RWPE1 (cell line): ENCODE measurements at regions not wholly inside any gene's neighbourhood (a gene's known extent, or its start where the extent isn't known, plus 50 kb on each side); places are given as distances from the start of the nearest gene placed in this dataset.

Experiments used
- CTCF ChIA-PET: fragments of 350-600 bp; sonication (Branson Sonifier 250); formaldehyde crosslinking; extraction: SDS; loops from one replicate; lab custom pipeline; 2021; lab: Yijun Ruan, JAX
- POLR2A ChIA-PET: fragments of 400-600 bp; formaldehyde crosslinking; extraction: SDS; loops from one replicate; lab custom pipeline; 2020; ENCODE audit warnings: antibody characterized with exemption; ENCODE audit not compliant: low non-redundant PET; lab: Yijun Ruan, JAX
- DNase-seq: peaks from one replicate; pipeline ENCODE4 v3.0.0; 2012; ENCODE audit warnings: low spot score
- H3K27ac ChIP-seq: fragments of 450-650 bp; 2 replicates; pipeline ENCODE4 v1.5.1; 2017
- TF ChIP-seq, protein P1 (sequence below): fragments of 450-650 bp; conservative IDR thresholded peaks from 2 replicates; pipeline ENCODE4 v1.5.1; 2017; ENCODE audit warnings: low read depth, mild to moderate bottlenecking

DNA sequence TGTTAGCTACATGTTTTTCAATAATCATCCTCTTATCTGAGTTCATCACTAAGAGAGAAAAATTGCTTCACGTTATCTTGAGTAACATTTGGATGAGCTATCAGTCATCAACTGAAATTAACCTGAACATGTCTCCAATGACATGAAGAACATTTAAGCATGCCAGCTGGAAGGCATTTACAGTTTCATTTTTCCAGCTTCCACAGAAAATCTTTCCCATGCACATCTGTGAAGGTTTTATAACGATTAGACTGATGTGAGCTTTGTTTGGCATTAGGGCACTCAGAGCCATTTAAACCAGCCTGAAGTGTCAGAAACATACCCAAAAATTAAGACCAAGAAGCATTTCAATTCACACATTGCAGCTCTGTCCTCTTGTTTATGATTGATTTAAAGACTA lies 235.8 kb upstream of the ARHGEF26 start:
- ChIA-PET CTCF (no interaction called here), POLR2A (no interaction called here)
- no peak overlapping the region for H3K27ac ChIP-seq
- TF ChIP-seq, protein P1, sequence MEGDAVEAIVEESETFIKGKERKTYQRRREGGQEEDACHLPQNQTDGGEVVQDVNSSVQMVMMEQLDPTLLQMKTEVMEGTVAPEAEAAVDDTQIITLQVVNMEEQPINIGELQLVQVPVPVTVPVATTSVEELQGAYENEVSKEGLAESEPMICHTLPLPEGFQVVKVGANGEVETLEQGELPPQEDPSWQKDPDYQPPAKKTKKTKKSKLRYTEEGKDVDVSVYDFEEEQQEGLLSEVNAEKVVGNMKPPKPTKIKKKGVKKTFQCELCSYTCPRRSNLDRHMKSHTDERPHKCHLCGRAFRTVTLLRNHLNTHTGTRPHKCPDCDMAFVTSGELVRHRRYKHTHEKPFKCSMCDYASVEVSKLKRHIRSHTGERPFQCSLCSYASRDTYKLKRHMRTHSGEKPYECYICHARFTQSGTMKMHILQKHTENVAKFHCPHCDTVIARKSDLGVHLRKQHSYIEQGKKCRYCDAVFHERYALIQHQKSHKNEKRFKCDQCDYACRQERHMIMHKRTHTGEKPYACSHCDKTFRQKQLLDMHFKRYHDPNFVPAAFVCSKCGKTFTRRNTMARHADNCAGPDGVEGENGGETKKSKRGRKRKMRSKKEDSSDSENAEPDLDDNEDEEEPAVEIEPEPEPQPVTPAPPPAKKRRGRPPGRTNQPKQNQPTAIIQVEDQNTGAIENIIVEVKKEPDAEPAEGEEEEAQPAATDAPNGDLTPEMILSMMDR = no peak
- no peak for DNase-seq

DNA sequence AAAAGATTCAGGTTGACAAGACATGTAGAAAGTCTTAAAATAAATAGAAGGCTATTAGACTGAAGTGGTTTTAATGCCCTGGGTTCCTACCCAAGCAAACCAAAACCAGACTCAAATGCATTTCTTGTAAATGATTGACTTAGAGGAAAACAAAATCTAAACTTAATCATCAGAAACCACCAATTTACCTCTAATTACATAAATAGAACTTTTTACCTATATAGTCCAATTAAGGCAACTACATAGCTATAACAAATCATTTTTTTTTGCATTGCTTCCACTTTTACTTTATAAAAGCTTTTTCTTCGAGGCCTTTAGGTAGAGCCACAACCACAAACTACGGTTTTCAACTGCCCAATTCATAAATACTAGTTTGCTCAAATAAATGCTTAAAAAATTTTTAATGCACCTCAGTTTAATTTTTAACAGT lies 231.3 kb upstream of the ARHGEF26 start:
- POLR2A ChIA-PET = no interaction called here
- no peak overlapping the region for H3K27ac ChIP-seq
- no peak for DNase-seq
- TF ChIP-seq, protein P1 = no peak
- CTCF ChIA-PET = no interaction called here

DNA sequence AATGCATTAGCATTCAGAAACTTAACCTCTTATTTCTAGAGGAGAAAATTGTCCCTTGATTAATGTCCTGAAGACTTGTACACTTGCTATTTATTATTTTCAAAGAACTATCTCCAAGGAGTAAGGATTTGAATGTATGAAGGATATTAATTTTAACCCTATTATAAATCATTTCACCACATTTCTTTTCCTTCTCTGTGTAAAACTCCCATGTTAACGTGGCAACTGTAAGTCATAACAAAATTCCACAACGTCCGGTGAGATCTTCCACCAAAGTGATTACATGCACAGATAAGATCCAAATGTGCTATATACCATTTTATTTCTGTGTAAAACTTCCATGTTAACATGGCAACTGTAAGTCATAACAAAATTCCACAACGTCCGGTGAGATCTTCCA lies 229.1 kb upstream of the ARHGEF26 start:
- POLR2A ChIA-PET = no interaction called here
- H3K27ac ChIP-seq = no peak overlapping the region
- DNase-seq = no peak
- CTCF ChIA-PET = no interaction called here
- TF ChIP-seq, protein P1 = no peak

DNA sequence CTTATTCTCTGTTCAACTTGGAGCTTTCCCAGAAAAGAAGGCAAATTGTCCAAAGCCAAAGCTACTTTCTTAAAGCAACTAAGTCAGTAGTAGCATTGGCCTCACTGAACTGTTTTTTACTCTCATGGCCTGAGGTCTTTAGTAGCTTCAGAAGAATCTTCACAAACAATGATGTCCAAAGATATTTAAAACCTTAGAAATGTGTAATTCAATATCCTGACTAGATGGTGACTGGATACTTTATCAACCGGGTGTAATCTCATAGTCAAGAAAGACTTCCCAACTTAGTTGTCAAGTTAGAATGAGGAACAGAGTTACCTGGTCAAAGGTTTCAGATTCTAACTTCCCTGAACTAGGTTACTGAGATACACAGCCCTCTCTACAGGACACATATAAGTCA lies 226.3 kb upstream of the ARHGEF26 start:
- H3K27ac ChIP-seq = no peak overlapping the region
- no peak for DNase-seq
- CTCF ChIA-PET = interaction anchor here (0.6 kb wide), 1 partner anchor 9 kb away, joined by 4 read pairs; no protein-coding TSS in a partner anchor
- TF ChIP-seq, protein P1 = no peak
- POLR2A ChIA-PET = no interaction called here

DNA sequence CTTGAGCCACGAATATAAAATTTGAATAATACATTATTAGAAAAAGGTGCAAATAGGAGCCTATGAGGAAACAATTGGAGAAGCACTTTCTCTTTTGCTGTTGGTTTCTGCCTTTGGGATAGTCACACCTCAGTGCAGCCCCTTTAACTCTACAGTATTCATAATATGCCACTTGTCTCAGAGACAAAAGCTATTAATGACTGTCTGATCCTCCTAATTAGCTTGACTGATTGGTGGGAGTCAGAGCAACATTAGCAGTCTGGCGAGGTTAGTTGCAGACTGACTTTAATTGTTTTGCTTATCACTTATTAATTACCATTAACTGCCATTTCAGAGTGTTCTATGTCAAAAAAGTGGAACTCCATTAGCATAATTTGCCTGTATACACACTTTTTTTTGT lies 225.0 kb upstream of the ARHGEF26 start:
- no peak overlapping the region for H3K27ac ChIP-seq
- POLR2A ChIA-PET = no interaction called here
- TF ChIP-seq, protein P1 = no peak
- CTCF ChIA-PET = no interaction called here
- DNase-seq = no peak

DNA sequence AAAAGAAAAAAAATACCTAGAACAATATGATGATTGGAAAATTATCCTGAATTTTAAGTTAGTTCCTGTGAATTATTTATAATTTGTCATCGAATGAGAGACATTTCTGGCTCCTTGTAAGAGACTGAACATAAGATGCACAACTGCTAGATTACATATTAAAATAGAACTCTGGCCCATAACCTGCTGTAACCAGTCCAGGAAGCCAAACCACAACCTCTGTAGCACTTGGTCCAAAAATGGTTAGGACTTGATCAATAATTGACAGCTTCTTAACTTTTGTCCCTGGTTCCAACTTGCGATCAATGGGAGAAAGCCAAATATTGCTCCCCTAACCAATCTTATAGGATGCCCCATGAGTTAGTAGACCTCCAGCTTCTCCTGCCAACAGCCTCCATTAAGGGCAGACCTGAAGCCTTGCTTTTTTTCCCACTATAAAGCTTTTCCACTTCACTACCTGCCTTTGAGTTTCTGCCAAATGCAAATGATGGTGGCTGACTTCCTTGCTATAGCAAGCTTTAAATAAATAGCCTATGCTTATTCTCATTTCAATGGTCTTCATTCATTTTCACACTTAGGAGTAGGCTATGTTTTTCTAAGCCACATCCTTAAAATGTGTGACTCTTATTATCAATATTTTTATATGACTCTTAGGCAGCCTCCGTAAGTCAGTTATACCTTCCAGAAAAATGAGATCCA lies 224.0 kb upstream of the ARHGEF26 start:
- no peak overlapping the region for H3K27ac ChIP-seq
- ChIA-PET POLR2A (no interaction called here), CTCF (interaction anchor here (0.5 kb wide), 1 partner anchor 119 kb away, joined by 3 read pairs; no protein-coding TSS in a partner anchor)
- TF ChIP-seq, protein P1 = no peak
- no peak for DNase-seq
